ENCODE measurements at regions not wholly inside any gene's neighbourhood (a gene's known extent, or its start where the extent isn't known, plus 50 kb on each side); places are given as distances from the start of the nearest gene placed in this dataset.

- no peak for TF ChIP-seq POLR2A (IDR thresholded peaks at IDR 0.05)
- TF ChIP-seq, protein P1, sequence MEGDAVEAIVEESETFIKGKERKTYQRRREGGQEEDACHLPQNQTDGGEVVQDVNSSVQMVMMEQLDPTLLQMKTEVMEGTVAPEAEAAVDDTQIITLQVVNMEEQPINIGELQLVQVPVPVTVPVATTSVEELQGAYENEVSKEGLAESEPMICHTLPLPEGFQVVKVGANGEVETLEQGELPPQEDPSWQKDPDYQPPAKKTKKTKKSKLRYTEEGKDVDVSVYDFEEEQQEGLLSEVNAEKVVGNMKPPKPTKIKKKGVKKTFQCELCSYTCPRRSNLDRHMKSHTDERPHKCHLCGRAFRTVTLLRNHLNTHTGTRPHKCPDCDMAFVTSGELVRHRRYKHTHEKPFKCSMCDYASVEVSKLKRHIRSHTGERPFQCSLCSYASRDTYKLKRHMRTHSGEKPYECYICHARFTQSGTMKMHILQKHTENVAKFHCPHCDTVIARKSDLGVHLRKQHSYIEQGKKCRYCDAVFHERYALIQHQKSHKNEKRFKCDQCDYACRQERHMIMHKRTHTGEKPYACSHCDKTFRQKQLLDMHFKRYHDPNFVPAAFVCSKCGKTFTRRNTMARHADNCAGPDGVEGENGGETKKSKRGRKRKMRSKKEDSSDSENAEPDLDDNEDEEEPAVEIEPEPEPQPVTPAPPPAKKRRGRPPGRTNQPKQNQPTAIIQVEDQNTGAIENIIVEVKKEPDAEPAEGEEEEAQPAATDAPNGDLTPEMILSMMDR (IDR thresholded peaks at IDR 0.05), result no peak
These were observed 102.5 kb upstream of the CRIM1 start for GRCh38 chr2:36253086-36253485.
